Neural progenitor cell (in vitro differentiated cells): ENCODE measurements at regions not wholly inside any gene's neighbourhood (a gene's known extent, or its start where the extent isn't known, plus 50 kb on each side); places are given as distances from the start of the nearest gene placed in this dataset.

Experiments used
- DNase-seq: peaks from one replicate; pipeline ENCODE4 v3.0.0-alpha.2; 2016; ENCODE audit warnings: low spot score
- H2AFZ ChIP-seq: fragments of 200-600 bp; sonication (generic); replicated peaks from 2 replicates; pipeline ENCODE4 v1.6.1; 2016; ENCODE audit warnings: antibody characterized with exemption
- H3F3A ChIP-seq: fragments of 200-600 bp; sonication (generic); 2 replicates; pipeline ENCODE4 v1.6.1; 2016; ENCODE audit warnings: antibody characterized with exemption, low read depth
- H3K27ac ChIP-seq: fragments of 200-600 bp; sonication (generic); 2 replicates; pipeline ENCODE4 v1.5.1; 2016; ENCODE audit warnings: mild to moderate bottlenecking
- H3K27me3 ChIP-seq: fragments of 200-600 bp; sonication (generic); 2 replicates; pipeline ENCODE4 v1.6.1; 2016; ENCODE audit warnings: mild to moderate bottlenecking, moderate library complexity
- H3K36me3 ChIP-seq: fragments of 200-600 bp; sonication (generic); 2 replicates; pipeline ENCODE4 v1.5.1; 2016
- H3K4me1 ChIP-seq: fragments of 200-600 bp; sonication (generic); 2 replicates; pipeline ENCODE4 v1.6.1; 2016; ENCODE audit warnings: mixed run types
- H3K4me2 ChIP-seq: fragments of 200-600 bp; sonication (generic); 2 replicates; pipeline ENCODE4 v1.6.1; 2016
- H3K4me3 ChIP-seq: fragments of 200-600 bp; sonication (generic); 2 replicates; pipeline ENCODE4 v1.5.1; 2016
- H3K79me2 ChIP-seq: fragments of 200-600 bp; sonication (generic); 2 replicates; pipeline ENCODE4 v1.6.1; 2016; ENCODE audit warnings: low read depth
- H3K9ac ChIP-seq: fragments of 200-600 bp; sonication (generic); 2 replicates; pipeline ENCODE4 v1.6.1; 2016
- H3K9me3 ChIP-seq: fragments of 200-600 bp; sonication (generic); 2 replicates; pipeline ENCODE4 v1.5.1; 2016; ENCODE audit warnings: low read depth
- H4K20me1 ChIP-seq: fragments of 200-600 bp; sonication (generic); 2 replicates; pipeline ENCODE4 v1.6.1; 2016; ENCODE audit warnings: low read depth
- H3K27ac Mint-ChIP-seq: 3 replicates; pipeline ENCODE4 v1.8.0; 2021; ENCODE audit warnings: mixed read lengths
- H3K27me3 Mint-ChIP-seq: 2 replicates; pipeline ENCODE4 v1.8.0; 2022; ENCODE audit warnings: low read depth, mild to moderate bottlenecking, inconsistent platforms, moderate library complexity, mixed read lengths; ENCODE audit not compliant: insufficient read depth
- H3K36me3 Mint-ChIP-seq: 3 replicates; pipeline ENCODE4 v1.8.0; 2021; ENCODE audit warnings: mixed read lengths
- H3K4me1 Mint-ChIP-seq: 3 replicates; pipeline ENCODE4 v1.8.0; 2021; ENCODE audit warnings: mixed read lengths
- H3K4me3 Mint-ChIP-seq: 3 replicates; pipeline ENCODE4 v1.8.0; 2021; ENCODE audit warnings: mild to moderate bottlenecking, moderate library complexity, mixed read lengths
- H3K9me3 Mint-ChIP-seq: 3 replicates; pipeline ENCODE4 v1.8.0; 2020; ENCODE audit warnings: mixed read lengths
- CTCF ChIP-seq: fragments of 200-600 bp; sonication (generic); IDR thresholded peaks from 2 replicates; pipeline ENCODE4 v1.5.1; 2017; ENCODE audit warnings: antibody characterized with exemption, mild to moderate bottlenecking
- EZH2 ChIP-seq: fragments of 200-600 bp; sonication (generic); IDR thresholded peaks from 2 replicates; pipeline ENCODE4 v1.6.1; 2017; ENCODE audit warnings: antibody characterized with exemption, mild to moderate bottlenecking, moderate library complexity
- EZH2phosphoT487 ChIP-seq: fragments of 200-600 bp; sonication (generic); IDR thresholded peaks from 2 replicates; pipeline ENCODE4 v1.6.1; 2017; ENCODE audit warnings: antibody characterized with exemption

- Mint-ChIP-seq H3K27me3 (peaks cover 17% of the 10 kb centered on the region), H3K4me3 (no peak overlapping the region), H3K9me3 (no peaks in the 10 kb centered on the region), H3K36me3 (no peaks in the 10 kb centered on the region), H3K27ac (no peak overlapping the region), H3K4me1 (peaks cover 16% of the 10 kb centered on the region)
- Histone ChIP-seq H3K9ac (no peak overlapping the region), H3K4me3 (no peak overlapping the region), H4K20me1 (no peaks in the 10 kb centered on the region), H3K4me2 (no peak overlapping the region), H3K79me2 (no peaks in the 10 kb centered on the region), H3K4me1 (peaks cover 5% of the 10 kb centered on the region), H3F3A (no peaks in the 10 kb centered on the region), H2AFZ (no peak overlapping the region), H3K36me3 (no peaks in the 10 kb centered on the region), H3K9me3 (no peaks in the 10 kb centered on the region), H3K27me3 (peaks cover 27% of the 10 kb centered on the region), H3K27ac (no peak overlapping the region)
- TF ChIP-seq EZH2phosphoT487 (no peak), CTCF (no peak), EZH2 (no peak)
- DNase-seq: no peak
Measured at GRCh38 chr15:97902140-97902780, 58.2 kb upstream of the ARRDC4 start.

DNA sequence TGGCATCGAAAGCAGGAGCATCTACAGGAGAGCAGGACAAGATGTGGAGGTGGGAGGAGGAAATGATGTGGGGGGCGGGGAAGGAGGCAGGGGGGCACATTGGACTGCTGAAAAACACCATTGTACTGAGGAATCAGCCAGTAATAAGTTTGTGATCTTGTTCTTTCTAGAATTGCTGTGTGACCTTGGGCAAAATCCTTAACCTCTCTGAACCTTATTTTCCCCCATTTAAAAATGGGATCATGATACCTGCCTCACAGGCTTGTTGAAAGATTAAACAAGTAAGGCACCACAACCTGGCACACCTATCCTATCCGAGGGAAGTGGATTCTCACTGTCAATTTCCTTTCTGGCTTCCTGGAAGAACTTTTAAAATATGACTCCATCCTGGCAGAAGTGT is 56.9 kb upstream of the ARRDC4 start:
- H3K4me1 Mint-ChIP-seq: peaks cover 16% of the 10 kb centered on the region
- no peak overlapping the region for H3K4me3 Mint-ChIP-seq
- H3K36me3 Mint-ChIP-seq: no peaks in the 10 kb centered on the region
- Histone ChIP-seq H2AFZ (no peak overlapping the region), H4K20me1 (no peaks in the 10 kb centered on the region), H3K9ac (no peak overlapping the region), H3K27me3 (peaks cover 27% of the 10 kb centered on the region), H3K36me3 (no peaks in the 10 kb centered on the region), H3K4me3 (no peak overlapping the region), H3K27ac (no peak overlapping the region), H3F3A (no peaks in the 10 kb centered on the region), H3K9me3 (no peaks in the 10 kb centered on the region), H3K4me2 (no peak overlapping the region), H3K79me2 (no peaks in the 10 kb centered on the region), H3K4me1 (peaks cover 5% of the 10 kb centered on the region)
- H3K9me3 Mint-ChIP-seq: no peaks in the 10 kb centered on the region
- TF ChIP-seq CTCF (no peak), EZH2 (no peak), EZH2phosphoT487 (no peak)
- no peak for DNase-seq
- peaks cover 17% of the 10 kb centered on the region for H3K27me3 Mint-ChIP-seq
- peak overlapping the region; percentile 14 for H3K27ac Mint-ChIP-seq

DNA sequence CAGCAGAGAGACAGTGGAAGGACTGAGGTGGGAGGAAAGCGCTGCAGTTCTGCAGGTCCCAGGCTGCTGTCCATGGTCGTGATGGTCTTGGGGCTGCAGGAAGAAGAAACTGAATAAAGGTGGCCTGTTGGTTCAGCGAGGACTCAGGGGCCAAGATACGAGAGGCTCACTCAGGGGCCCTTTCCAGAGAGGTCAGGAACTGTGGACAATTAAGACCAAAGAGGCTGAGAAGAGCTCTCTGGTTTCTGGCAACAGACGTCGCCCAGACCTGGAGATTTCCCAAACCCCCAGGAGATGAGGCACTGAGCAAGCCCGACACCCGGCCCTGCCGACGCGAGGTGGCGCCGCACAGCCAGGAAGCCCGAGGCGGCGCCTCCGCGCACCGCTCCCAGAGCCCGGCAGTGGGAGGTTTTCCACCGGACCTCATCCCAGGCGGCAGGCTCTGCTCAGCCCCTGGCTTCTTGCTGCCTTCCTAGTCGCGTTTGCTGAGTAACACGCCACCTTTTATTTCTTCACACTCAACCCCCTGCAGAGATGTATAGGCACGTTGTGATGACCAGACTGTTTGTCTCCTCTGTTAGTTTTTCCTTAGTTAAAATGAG is 56.4 kb upstream of the ARRDC4 start:
- Histone ChIP-seq H4K20me1 (no peaks in the 10 kb centered on the region), H3K27me3 (peaks cover 27% of the 10 kb centered on the region), H2AFZ (no peak overlapping the region), H3K4me1 (peaks cover 5% of the 10 kb centered on the region), H3K36me3 (no peaks in the 10 kb centered on the region), H3K79me2 (no peaks in the 10 kb centered on the region), H3K27ac (no peak overlapping the region), H3F3A (no peaks in the 10 kb centered on the region), H3K9me3 (no peaks in the 10 kb centered on the region), H3K9ac (no peak overlapping the region), H3K4me3 (no peak overlapping the region), H3K4me2 (peak overlapping the region; percentile 52)
- Mint-ChIP-seq H3K27ac (peak overlapping the region; percentile 14), H3K4me1 (peaks cover 16% of the 10 kb centered on the region), H3K27me3 (peaks cover 17% of the 10 kb centered on the region), H3K36me3 (no peaks in the 10 kb centered on the region), H3K4me3 (peak overlapping the region; percentile 2), H3K9me3 (no peaks in the 10 kb centered on the region)
- DNase-seq: peak; percentile 91
- TF ChIP-seq EZH2phosphoT487 (no peak), CTCF (peak; percentile 78)
